Glutamatergic neuron (in vitro differentiated cells): ENCODE measurements at regions not wholly inside any gene's neighbourhood (a gene's known extent, or its start where the extent isn't known, plus 50 kb on each side); places are given as distances from the start of the nearest gene placed in this dataset.
A peak's percentile ranks its signal among the peaks of the same experiment; 100 is the strongest.

Source experiments
- DNase-seq: peaks from one replicate; pipeline ENCODE4 v3.0.0; 2022
- H3K27ac Mint-ChIP-seq: one replicate; pipeline ENCODE4 v1.8.0; 2020; ENCODE audit warnings: mild to moderate bottlenecking, mixed read lengths, inconsistent platforms; ENCODE audit not compliant: unreplicated experiment
- H3K27me3 Mint-ChIP-seq: one replicate; pipeline ENCODE4 v1.8.0; 2020; ENCODE audit warnings: mild to moderate bottlenecking, moderate library complexity, mixed read lengths, inconsistent platforms; ENCODE audit not compliant: unreplicated experiment
- H3K36me3 Mint-ChIP-seq: one replicate; pipeline ENCODE4 v1.8.0; 2020; ENCODE audit warnings: mild to moderate bottlenecking, mixed read lengths, inconsistent platforms; ENCODE audit not compliant: unreplicated experiment
- H3K4me1 Mint-ChIP-seq: one replicate; pipeline ENCODE4 v1.8.0; 2020; ENCODE audit warnings: mild to moderate bottlenecking, low read depth, mixed read lengths, inconsistent platforms; ENCODE audit not compliant: unreplicated experiment
- H3K4me3 Mint-ChIP-seq: one replicate; pipeline ENCODE4 v1.8.0; 2020; ENCODE audit warnings: mild to moderate bottlenecking, mixed read lengths, inconsistent platforms; ENCODE audit not compliant: unreplicated experiment
- H3K9me3 Mint-ChIP-seq: one replicate; pipeline ENCODE4 v1.8.0; 2020; ENCODE audit warnings: mild to moderate bottlenecking, moderate library complexity, mixed read lengths, inconsistent platforms; ENCODE audit not compliant: unreplicated experiment
- TF ChIP-seq, protein P1 (sequence below): fragments of 200-600 bp; sonication (generic); IDR thresholded peaks from one replicate; pipeline ENCODE4 v1.5.0; 2021; ENCODE audit not compliant: partially characterized antibody, unreplicated experiment

DNA sequence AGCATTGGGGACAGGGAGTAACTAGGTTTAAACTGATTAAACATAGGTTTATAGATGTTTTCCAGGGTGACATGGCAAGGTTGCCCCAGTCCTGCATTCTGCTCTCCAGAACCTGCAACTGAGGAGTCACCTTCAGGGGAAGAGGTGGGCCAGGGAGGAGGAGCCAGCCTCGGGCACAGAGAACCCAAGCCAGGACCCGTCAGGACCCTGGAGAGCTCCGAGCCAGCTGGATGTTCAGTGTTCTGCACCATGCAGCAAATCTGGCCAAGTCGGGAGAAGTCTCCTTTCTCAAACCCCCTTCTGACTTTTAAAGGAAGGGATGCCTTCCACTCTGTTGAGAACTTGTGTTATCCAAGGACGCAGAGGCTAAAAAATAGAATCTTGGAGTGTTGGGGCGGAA lies 62.1 kb upstream of the SLC6A11 start:
- peaks cover 14% of the 10 kb centered on the region for H3K36me3 Mint-ChIP-seq
- H3K4me3 Mint-ChIP-seq = no peak overlapping the region
- no peaks in the 10 kb centered on the region for H3K4me1 Mint-ChIP-seq
- TF ChIP-seq, protein P1, sequence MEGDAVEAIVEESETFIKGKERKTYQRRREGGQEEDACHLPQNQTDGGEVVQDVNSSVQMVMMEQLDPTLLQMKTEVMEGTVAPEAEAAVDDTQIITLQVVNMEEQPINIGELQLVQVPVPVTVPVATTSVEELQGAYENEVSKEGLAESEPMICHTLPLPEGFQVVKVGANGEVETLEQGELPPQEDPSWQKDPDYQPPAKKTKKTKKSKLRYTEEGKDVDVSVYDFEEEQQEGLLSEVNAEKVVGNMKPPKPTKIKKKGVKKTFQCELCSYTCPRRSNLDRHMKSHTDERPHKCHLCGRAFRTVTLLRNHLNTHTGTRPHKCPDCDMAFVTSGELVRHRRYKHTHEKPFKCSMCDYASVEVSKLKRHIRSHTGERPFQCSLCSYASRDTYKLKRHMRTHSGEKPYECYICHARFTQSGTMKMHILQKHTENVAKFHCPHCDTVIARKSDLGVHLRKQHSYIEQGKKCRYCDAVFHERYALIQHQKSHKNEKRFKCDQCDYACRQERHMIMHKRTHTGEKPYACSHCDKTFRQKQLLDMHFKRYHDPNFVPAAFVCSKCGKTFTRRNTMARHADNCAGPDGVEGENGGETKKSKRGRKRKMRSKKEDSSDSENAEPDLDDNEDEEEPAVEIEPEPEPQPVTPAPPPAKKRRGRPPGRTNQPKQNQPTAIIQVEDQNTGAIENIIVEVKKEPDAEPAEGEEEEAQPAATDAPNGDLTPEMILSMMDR = no peak
- H3K27me3 Mint-ChIP-seq = peaks cover 15% of the 10 kb centered on the region
- no peaks in the 10 kb centered on the region for H3K9me3 Mint-ChIP-seq
- no peak overlapping the region for H3K27ac Mint-ChIP-seq
- no peak for DNase-seq

DNA sequence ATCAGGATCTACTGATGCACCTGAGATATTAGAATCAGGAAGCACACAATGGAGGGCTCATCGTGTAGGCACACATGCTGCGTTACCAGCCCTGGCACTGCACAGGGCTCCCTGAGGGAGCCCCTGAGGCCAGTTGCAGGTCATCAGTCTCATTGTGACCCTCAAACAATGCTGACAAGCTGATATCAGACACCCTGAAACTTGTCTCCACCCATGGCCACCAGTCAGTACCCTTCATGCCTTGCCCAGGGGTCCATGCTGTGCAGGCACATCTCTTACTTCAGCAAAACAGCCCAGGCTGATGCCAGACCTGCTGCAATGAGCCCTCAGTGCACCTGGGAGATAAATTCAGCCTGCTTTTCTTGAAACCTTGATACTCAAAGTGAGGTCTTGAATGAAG lies 59.5 kb upstream of the SLC6A11 start:
- Mint-ChIP-seq H3K36me3 (peaks cover 14% of the 10 kb centered on the region), H3K27me3 (peaks cover 19% of the 10 kb centered on the region), H3K27ac (no peak overlapping the region), H3K9me3 (no peaks in the 10 kb centered on the region), H3K4me1 (no peaks in the 10 kb centered on the region), H3K4me3 (no peak overlapping the region)
- TF ChIP-seq, protein P1 = no peak
- no peak for DNase-seq

DNA sequence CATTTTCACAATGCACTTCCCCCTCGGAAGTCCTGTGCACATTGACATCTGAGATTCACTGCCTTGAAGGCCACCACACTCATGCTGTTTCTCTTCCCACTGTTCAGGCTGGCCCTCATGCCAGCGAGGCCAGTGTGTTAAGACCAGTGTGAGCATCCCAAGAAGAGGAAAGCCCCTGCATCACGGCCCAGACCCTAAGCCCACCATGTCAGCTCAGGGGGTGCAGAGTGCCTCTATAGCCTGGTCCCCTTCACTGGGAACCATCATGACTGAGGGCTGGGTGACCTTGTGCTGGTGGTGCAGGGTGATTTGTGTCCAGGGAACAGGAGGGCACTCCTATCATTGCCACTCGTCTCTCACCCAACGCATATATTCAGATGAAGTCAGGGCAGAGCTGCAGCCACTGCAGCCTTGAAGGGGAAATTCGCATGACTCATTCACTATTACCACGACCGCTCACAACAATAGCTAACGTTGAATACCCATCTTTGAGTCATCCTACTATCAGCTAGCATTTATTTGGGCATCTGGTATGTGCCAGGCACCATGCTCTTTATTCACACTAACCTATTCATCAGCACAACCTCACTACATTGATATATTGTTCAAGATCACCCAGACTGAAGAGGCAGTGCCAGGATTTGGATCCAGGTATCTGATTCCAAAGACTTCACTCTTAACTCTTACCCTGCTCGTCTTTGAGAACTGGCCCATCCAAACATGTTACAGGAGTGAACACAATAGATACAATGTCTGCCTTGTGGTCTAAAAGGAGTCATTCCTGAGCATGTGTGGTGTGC lies 58.8 kb upstream of the SLC6A11 start:
- Mint-ChIP-seq H3K9me3 (no peaks in the 10 kb centered on the region), H3K27me3 (peaks cover 19% of the 10 kb centered on the region), H3K36me3 (peaks cover 14% of the 10 kb centered on the region), H3K4me3 (no peak overlapping the region), H3K27ac (no peak overlapping the region), H3K4me1 (no peaks in the 10 kb centered on the region)
- TF ChIP-seq, protein P1 = no peak
- DNase-seq = no peak

DNA sequence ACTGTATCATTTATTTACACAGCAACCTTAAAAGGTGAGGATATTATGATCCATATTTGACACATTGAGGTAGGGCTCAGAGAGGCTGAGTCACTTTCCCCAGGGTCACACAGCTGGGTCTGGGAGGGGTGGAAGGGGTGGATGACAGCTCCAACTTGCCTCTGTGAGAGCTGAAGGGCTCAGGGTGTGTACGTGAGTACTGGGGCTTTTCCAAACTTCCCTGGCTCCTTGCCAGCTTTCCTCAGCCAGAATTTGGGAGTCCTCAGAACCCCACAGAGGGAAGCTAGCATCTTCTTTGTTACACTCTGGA lies 58.3 kb upstream of the SLC6A11 start:
- H3K9me3 Mint-ChIP-seq = no peaks in the 10 kb centered on the region
- peaks cover 19% of the 10 kb centered on the region for H3K27me3 Mint-ChIP-seq
- TF ChIP-seq, protein P1 = no peak
- no peak for DNase-seq
- no peaks in the 10 kb centered on the region for H3K4me1 Mint-ChIP-seq
- peaks cover 14% of the 10 kb centered on the region for H3K36me3 Mint-ChIP-seq
- no peak overlapping the region for H3K4me3 Mint-ChIP-seq
- H3K27ac Mint-ChIP-seq = no peak overlapping the region

DNA sequence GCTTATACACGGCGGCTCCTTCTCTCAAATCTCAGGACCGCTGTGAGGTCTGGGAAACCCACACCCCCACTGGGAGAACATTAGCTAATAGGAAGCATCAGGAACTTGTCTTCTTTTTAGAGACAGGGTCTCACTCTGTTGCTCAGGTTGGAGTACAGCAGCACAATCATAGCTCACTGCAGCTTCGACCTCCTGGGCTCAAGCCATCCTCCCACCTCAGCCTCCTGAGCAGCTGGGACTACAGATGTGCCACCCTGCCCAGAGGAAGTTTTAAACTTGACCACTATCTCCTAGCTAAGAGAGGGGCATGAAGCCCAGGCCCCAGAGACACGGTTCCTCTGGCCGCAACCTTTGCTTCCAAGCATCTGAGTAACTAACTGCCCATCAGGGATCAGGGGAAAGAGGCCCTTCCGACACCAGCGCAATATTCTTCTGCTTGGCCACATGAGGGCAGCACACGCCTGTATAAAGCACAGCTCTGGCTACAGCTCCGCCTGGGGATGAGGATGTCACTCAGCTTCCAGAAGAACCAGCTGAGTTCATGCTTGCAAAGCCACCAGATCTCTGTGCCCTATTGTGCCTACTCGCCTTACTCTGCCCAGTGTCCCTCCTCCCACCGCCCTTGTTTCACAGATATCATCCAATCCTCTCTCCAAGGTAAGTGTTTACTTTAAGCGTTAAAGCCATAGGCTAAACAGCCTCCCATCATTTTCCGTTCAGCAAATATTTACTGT lies 57.6 kb upstream of the SLC6A11 start:
- Mint-ChIP-seq H3K4me1 (no peaks in the 10 kb centered on the region), H3K27ac (no peak overlapping the region), H3K4me3 (no peak overlapping the region), H3K27me3 (peaks cover 12% of the 10 kb centered on the region), H3K9me3 (no peaks in the 10 kb centered on the region), H3K36me3 (peaks cover 12% of the 10 kb centered on the region)
- DNase-seq = peak; percentile 77
- TF ChIP-seq, protein P1 = peak; percentile 74
